GM21737 (cell line): ENCODE measurements at regions not wholly inside any gene's neighbourhood (a gene's known extent, or its start where the extent isn't known, plus 50 kb on each side); places are given as distances from the start of the nearest gene placed in this dataset.
"Not testable (repeated sequence)": the region's sequence is repeated elsewhere in the genome, so short reads cannot be mapped to it uniquely, and the experiment has no call there.

ENCODE experiments used
- ATAC-seq: cut with Tn5 transposase; IDR thresholded peaks from one replicate; pipeline ENCODE4 v1.9.1; 2021; ENCODE audit warnings: mild to moderate bottlenecking, moderate library complexity; ENCODE audit not compliant: unreplicated experiment

DNA sequence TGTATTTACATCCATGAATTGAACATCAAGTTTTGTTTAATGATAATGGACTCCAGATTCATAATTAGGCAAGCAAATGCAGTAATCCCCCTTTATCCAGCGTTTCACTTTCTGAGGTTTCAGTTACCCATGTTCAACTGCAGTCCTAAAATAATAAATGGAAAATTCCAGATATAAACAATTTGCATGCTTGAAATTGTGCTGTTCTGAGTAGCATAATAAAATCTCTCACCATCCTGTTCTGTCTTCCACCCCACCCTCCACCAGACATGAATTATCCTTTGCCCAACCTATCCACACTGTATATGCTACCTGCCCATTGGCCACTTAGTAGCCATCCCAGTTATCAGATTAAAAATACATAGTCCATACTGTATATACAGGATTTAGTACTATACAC is 224.5 kb upstream of the CHAC2 start:
- no peak for ATAC-seq

DNA sequence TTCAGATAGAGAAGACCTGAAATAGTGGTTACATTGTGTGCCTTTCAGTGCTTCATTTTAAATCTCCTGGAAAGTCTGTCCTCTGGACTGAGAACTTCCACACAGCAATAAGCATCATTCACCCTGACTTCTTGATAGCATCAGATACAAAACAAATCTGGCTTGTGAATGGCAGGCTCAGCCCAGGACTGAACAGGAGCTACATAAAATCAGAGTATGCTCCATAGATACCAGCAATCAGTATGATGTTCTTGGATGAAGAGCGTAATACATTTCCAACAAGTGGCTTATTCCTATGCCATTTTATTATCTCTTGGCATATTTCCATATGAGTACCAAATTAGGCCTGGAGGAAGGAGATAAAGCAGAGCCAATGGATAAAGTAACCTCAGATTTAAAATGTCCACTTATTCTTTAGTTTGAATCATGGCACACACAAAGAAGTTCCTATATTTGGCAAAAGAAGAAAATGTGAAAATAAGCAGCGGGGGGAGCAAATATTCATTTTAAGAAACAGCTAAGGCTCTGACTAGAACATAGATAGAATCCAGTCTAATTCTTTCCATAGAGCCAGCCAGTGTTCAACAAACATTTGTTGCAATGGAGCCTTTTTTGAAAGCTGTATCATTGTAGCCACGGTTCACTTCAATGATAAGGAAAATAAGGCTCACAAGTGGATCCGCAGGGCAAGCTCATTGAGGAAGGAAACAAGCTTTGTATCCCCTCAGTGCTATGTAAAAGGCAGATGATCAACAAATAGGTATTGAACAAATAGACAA is 230.8 kb upstream of the CHAC2 start:
- no peak for ATAC-seq

DNA sequence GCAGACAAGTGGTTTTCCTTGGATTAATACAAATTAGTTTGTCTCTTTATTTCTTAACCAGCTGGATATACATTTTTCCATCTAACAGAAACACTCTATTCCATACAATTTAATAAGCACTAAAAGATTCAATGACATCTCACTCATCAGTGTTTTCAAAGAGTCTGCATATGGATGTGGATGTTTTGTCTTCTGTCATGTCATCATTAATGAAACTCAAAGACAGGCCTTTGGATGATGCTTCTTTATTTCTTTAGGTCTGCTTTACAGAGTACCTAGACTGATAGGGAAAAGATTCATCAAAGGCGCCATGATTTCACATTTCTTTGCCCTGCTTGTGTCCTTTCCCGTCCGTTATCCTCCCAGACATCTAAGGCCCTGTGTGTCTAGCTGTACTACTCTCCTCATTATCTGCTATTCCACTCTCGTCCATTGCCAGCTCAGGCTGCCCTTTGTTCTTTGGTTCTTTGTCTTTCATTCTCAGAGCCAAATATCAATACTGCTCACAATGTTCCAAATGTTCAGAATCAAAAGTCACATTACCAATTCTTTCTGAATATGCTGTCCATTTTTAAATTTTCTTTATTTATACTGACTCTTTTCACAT is 232.3 kb upstream of the CHAC2 start:
- no peak for ATAC-seq

DNA sequence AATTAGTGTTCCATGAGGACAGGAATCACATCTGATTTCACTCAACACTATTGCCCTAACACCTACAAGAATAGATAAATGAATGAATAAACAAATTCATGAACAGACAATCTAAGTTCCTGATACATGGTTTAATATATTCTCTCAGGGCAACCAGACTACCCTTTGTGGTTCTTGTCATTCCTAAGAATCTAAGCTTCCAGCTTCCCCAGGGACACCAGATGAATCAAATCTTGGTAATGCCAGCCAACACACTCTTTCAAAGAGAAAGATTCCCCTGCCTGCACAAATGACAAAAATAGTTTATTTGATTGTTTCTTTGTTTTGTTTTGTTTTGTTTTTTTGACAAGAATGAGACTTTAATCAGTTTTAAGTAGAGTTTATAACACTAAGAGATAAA is 237.5 kb upstream of the CHAC2 start:
- ATAC-seq = no peak

DNA sequence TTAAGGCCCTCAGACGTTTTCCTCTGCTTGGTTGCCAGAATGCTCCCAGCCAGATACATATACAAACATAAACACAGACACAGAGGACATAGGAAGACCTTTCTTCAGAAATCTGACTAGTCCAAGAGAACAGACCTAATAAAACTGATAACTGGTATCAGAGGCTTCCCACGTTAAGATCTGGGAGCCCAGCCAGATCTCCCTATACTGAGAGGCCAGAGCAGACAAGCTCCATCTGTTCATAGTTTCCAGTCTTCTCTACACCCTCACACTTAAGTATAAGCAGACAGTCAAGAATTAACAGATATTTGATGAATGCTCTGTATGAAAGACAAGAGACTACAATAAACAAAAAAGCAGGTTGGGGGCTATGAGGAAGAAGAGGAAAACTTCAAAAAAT is 240.5 kb upstream of the CHAC2 start:
- ATAC-seq = no peak

DNA sequence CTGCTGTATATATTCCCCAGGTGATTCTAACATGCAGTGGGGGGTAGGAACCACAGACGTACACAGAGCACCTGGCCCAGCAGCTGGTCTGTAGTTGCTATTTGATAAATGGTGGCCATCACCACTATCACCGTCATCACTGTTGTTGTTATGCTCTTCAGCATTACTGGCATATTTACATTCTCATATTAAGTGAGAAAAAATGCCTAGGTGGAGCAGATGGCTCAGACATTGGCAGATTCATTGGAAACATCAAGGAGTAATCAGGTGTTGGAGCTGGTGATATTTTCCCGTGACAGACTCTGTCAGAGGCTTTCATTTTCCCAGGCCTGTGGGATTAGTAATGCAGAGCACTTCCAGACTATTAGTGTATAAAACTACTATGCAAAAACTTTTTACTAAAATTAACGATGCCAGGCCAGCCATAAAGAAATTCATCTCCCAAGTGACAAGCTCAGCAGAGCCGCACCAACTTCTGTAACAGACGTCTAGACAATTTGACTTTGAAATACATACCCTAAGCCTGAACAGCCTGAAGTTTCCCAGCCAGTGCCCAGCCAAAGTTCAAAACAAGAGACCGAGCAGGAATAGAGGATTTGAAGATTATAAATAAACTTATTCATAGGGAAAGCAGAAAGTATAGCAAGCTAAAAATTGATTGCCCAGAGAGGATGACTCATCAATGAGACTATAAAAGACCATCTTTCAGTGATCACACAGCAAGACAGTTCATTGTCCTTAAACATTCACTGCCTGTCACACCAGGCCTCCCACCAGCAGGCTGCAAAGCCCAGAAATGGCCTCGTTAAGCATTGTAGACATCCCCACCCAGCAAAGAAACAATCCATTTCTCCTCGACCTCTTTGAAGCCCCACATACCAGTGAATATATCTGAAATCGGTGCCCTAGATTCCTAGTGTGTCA is 247.4 kb upstream of the CHAC2 start:
- ATAC-seq = no peak

DNA sequence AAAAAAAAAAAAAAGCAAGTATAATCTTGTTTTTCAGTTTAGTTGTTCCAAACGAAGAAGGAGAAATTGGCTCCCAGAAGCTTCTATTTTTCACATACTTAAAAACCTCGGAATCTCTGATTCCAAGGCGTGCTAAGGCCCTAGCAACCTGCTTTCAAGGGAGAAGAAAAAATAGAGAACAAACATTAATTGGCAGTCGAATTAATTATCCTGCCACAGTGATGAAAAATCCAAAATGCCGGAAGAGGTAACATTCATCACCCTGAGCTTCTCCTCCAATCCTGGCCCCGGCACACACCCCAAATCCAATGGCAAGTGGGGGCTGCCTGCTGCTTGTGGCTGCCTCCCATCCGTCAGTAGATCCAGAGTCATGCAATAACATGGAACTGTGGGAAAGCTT is 250.2 kb upstream of the CHAC2 start:
- ATAC-seq = no peak

DNA sequence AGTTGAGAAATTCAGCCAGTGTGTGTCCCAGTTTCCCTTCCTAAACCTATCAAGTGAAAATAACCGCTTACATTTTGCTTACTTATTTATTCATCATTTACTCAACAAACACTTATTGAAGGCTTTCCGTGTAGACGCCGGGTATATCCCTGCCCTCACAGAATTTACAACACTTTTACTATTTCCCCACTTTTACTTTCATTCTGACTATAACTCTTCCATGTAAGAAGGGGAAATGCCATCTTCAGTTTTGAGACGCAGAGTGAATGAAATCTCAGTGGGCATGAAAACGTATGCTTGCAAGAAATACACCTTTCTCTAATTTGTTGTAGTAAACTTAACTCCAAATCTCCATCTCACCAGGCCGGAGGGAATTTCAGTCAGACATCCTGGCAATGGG is 251.0 kb upstream of the CHAC2 start:
- ATAC-seq = no peak

DNA sequence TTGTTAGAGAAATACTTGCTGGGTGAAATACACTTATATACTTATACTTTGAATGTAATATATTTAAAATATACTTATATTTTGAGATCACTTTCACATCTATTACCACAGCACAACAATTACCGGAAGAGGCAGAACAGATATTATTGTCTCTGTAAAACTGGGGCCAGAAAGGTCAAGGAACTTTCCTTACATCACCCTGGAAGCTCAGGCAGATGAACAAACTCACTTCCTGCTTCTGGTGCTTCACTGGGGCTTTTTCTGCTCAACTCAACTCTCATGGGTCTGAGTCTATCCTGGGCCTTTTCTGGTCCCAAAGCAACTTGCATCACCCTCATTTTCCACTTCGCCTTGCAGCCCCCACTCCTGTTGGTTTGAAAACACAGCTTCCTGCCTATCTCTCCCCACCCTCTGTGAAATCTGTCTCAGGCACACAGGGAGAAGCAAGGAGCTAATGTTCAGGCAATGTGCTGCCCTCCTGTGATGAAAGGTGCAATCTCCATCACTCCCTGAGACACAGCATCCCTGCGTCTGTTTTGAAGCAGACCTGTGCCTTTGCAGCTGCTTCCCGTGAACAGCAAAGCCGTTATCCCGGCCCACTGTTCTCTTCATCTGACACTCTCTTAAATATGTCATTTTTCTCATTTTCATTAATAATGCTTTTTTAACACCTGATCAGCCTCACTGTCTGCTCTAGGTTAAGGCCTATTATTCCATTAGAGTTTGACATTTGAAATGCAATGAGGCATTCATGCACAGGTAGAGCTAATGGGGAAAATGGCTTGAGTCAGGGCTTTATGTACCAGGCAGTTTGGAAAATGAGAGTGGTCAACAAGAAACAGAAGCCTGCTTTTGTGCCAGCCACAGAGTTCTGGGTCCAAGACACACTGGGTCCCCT is 251.9 kb upstream of the CHAC2 start:
- no peak for ATAC-seq

DNA sequence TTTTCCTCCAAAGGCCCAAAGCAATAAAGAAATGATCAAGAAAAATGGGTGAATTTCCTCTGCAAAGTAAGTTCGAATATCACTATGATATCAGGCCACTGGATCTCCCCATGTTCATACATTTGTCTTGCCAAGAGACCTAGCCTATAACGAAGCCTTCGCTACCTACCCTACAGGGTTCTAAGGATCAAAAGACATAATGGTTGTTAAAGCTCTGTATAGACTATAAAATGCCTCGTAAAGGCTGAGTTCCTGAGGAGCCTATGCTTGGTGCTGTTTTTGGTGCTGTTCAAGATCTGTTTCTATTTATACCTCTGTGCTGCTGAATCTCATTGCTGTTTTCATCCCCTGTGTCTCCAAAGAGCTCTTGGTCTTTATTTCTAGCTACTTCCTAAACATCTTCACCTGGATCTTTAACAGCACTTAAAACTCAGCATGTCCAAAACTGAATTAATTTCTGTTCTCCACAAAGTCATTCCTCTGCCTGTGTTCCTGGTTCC is 254.4 kb upstream of the CHAC2 start:
- ATAC-seq = no peak

DNA sequence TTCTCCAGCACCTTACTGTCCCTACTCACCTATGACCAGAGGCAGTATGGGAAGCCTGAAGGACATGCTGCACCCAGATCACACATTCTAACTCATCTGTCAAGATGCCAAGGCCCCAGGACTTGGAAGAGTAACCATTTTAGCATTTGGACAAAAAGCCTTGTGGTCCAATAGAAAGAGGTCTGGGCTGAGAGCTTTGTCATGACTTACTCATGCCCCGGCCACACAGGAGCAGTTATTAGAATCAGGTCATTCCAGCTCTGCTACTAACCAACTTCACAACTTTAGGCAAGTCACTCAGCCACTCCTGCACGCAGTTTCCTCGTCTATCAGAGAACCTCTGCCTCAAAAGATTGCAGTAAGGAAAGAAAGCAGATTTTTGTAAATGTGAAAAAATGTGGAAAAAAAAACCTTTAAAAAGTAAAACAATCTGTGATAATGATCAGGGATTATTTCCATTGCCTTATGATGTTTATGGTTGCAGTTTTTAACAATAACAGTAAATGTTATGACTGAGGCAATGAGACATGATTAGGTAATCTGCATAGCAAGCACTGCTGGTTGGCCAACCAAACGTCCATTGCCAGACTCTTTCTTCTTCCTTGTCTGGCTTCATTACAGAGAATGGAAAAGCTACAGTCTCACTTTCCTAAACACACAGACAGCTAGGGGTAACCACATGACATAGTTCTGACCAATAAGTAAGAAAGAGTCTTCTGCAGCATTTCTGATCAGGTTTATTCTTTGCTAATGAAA is 255.4 kb upstream of the CHAC2 start:
- ATAC-seq = no peak

DNA sequence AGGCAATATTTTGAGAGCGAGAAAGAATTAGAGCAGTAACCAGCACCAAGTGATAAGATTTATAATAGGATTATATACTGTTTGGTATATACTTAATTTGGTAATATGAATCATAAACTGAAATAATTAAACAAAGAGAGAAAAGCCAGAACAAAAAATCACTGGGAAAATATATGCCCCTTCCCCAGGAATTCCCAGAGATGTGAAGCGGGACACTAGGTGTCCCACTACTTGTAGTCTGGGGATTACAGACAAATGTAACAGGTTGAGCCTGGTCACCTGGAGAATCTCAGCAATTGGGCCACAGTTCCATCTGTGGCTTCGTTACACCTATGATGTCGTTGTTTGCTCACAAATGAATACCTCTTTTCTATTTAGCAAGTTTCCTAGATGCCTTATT is 256.1 kb upstream of the CHAC2 start:
- no peak for ATAC-seq

DNA sequence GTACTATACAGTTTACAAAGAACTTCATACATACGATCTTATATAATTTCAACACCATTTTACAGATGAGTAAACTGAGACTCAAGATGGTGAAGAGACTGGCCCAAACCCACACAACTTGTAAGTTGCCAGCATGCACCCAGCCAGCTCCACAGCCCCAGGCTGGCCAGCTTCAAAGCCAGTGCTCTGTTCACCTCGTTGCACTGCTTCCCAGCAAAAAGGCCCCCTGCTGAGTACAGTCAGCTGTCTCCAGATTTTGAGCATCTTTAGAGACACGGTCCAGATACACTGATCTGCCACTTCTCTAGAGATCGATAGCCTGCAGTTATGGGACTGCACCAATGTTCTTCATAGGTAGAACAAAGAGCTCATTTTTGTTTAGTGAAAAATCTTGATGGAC is 257.2 kb upstream of the CHAC2 start:
- no peak for ATAC-seq

DNA sequence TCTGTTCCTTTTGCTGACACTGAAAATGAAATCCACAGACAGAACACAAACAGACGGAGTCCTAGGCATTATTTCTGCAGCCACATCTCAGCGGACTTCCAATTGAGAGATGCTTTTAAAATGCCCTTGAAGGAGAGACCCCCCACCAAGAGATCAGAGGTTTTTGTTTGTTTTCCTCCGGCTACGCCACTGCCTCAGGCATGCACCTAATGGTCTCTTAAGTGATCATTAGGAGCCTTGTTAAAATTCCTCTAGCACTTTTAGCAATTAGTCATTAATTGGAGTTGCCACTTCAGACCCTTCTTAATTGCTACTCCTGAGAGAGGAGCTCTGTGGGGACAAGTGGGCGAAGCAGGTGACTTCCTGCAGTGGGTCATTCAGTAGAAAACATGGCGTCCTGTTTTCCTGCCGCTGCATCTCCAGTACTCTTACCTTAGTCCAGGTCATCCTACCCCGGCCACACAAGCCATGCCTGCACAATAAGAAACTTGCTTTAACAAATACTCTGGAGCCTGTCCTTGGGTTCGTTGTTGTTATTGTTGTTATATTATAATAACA is 257.7 kb upstream of the CHAC2 start:
- no peak for ATAC-seq

DNA sequence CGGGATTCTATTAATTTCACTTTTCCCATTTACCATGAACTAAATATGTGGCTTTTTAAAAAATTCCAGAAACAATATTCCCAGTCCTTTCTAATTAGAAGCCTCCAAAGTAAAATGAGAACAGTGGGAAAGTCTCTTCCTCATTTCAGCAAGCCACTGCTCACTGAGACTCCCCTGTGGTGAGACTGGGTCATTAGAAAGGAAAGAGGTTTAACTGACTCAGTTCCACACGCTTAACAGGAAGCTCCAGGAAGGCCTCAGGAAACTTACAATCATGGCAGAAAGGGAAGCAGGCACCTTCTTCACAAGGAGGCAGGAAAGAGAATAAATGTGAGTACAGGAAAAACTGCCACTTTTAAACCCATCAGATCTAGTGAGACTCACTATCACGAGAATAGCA is 258.9 kb upstream of the CHAC2 start:
- no peak for ATAC-seq

DNA sequence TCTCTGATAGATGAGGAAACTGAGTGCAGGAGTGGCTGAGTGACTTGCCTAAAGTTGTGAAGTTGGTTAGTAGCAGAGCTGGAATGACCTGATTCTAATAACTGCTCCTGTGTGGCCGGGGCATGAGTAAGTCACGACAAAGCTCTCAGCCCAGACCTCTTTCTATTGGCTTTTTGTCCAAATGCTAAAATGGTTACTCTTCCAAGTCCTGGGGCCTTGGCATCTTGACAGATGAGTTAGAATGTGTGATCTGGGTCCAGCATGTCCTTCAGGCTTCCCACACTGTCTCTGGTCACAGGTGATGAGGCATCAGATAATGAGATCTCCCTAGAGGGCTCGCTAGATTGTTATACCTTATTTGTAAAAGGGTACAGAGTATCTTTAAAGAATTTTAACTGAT is 260.5 kb upstream of the CHAC2 start:
- ATAC-seq = not testable (repeated sequence)

DNA sequence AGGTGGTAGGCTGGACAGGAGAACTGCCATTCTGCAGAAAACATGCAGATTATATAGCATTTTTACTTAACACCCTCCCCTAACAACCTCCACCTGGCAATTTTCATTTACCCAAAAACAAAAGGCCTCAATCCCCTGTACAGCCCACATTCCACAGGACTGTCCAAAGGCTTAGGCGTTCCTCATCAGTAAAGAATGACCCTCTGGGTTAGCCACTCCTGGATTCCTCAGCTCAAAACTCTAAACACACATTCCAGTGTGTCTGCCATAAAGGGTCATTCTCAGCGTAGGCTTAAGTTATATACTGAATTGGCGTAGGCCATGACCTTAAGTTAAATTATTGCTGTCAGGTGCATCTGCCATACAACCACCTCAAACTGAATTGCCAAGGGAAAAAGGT is 261.8 kb upstream of the CHAC2 start:
- no peak for ATAC-seq

DNA sequence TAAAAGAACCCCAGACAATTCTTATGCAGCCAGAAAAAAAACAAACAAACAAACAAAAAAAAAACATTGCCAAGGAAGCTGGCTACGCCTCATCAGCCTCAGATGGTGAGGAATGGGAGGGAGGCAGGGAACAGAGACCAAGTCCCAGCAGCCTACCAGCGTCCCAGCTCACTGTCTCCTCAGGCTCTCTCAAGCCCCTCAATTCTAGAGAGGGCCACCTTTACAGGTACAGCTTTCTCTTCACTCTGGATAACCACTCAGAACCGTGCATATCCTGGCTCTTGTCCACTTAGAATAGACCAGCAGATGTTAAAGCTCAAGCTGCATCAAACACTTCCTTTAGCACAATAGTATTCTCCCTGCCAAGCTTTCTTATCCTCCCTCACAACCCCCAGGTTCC is 263.1 kb upstream of the CHAC2 start:
- ATAC-seq = no peak

DNA sequence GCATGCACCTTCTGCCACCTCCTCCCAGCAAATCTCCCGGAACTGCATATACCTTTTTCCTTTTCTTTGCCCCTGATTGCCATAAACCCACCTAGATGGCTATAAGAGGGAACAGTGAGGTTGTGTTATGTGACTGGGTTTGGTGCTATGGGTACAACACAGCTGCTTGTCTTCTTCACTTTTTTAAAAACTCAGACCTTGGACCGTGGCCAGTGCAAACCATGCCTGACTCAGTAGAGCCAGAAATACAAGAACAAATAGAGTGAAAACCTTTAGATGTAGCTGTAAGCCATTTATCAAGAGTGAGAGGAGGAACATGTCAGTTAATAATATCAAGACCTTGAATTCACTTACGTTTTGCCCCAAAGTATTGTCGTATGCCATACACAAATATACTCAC is 267.4 kb upstream of the CHAC2 start:
- no peak for ATAC-seq

DNA sequence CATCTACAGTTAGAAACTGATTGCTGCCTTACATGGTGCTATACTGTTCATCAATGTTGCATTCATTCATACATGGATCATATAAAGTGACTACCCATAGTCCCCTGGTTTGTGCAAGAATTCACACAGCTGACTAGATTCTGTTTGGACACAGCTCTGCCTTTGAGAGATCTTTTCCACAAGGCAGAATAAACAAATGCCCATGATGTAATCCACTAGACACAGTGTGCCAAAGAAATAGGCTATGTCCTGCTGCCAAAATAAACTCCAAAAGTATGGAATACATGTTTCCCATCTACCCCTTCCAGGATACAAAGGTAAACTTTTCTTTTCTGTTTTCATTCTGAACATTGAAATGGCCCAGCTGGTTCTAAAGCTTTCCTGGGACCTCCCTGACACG is 269.4 kb upstream of the CHAC2 start:
- no peak for ATAC-seq
